GM19035 (cell line): ENCODE measurements at regions not wholly inside any gene's neighbourhood (a gene's known extent, or its start where the extent isn't known, plus 50 kb on each side); places are given as distances from the start of the nearest gene placed in this dataset.
"Not testable (repeated sequence)": the region's sequence is repeated elsewhere in the genome, so short reads cannot be mapped to it uniquely, and the experiment has no call there.

Experiments used
- ATAC-seq: cut with Tn5 transposase; IDR thresholded peaks from one replicate; pipeline ENCODE4 v1.9.1; 2021; ENCODE audit not compliant: unreplicated experiment

DNA sequence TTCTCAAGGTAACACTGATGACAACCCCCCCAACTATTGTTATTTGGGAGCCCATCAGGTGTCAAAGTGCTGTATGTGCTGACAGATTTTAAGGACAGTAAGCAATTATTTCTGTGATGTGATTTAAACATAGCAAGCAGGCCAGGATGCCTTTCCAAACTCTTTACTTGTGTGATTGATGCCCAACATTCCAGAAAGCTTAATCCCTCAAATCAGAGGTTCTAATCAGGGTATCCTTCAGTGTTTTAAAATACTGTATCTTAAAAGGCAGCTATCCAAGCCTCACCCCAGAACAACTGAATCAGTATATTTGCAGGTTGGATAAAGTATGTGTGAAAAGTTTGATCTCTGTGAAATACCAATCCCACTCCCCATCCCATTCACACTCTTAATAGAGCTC, 119.7 kb downstream of the GASK1B start:
- ATAC-seq = no peak

DNA sequence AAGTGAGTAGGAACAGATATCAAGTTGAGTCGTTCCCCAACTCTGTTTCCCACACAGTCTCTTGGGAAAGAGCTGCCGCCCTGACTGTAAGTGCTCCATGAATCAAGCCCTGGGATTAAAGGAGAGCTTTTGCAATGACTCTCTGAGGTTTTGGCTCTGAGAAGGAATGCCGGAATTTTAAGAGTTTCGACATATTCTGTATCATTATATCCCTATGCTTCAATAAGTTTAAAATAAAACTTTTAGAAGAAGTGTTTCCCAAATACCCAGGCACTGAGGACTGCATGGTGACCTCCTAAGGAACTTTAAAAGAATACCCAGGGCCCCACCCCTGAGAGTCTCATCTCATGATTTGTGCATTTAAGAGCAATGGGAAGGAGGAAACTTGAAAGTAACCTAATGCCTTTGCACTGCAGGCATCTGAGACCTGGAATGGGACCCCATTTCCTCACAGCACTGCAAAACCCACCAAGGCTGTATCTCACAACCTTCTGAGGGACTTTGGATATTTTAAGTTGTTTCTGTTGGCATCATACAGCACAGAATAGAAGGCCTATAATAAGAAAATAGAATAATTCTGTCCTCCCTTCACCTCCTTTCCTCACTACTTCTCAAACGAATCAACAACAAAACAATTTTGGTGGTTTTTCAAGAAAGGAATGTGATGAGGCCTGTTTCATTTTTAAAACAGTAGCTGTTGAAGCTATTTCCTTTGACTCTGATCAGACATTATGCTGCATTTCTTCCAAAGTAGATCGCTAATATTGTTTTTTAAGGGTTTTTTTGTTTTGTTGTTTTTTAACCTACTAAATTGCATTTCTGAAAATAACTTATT, 121.2 kb downstream of the GASK1B start:
- no peak for ATAC-seq

DNA sequence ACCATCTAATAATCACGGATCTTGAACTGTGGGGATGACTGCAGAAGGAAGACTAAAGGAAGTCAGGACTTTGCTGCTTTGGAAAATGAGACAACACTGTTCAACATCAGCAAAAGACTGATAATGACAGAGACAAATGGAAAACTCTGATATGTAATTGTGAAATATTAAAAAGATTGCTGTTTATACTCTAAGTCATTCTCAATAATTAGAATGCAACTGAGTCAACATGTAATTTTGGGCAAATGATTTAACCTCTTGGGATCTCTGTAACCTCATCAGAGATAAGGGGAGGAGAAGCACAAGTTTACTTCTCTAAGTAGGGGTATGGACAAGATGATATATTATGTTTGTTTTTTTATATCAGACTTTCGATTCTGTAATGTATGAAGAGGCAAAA, 121.9 kb downstream of the GASK1B start:
- ATAC-seq = no peak

GRCh38 chr4:158046345-158046744, 126.5 kb downstream of the GASK1B start:
- no peak for ATAC-seq

DNA sequence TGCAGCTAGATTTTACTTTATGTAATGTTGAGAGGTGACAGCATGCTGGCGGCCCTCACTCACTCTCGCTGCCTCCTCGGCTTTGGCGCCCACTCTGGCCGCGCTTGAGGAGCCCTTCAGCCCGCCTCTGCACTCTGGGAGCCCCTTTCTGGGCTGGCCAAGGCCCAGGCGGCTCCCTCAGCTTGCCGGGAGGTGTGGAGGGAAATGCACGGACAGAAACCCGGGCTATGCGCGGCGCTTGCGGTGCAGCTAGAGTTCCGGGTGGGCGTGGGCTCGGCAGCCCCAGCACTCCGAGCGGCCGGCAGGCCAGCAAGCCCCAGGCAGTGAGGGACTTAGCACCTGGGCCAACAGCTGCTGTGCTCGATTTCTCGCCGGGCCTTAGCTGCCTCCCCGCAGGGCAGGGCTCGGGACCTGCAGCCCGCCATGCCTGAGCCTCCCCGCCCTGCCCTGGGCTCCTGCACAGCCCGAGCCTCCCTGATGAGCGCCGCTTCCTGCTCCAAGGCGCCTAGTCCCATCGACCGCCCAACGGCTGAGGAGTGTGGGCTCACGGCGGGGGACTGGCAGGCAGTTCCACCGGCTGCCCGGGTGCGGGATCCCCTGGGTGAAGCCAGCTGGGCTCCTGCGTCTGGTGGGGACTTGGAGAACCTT, 128.7 kb downstream of the GASK1B start:
- ATAC-seq = no peak

DNA sequence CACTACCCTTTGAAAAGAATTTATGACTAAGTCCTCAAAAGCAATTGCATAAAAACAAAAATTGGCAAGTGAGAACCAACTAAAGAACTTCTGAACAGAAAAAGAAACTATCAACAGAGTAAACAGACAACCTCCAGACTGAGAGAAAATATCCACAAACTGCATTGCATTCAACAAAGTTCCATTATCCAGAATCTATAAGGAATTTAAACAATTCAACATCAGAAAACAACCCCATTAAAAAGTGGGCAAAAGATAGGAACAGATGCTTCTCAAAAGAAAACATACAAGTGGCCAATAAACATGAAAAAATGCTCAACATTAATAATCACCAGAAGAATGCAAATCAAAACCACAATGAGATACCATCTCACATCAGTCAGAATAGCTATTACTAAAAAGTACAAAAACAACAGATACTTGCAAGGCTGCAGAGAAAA, 130.2 kb downstream of the GASK1B start:
- ATAC-seq = no peak

GRCh38 chr4:158038718-158039117, 134.1 kb downstream of the GASK1B start:
- no peak for ATAC-seq

DNA sequence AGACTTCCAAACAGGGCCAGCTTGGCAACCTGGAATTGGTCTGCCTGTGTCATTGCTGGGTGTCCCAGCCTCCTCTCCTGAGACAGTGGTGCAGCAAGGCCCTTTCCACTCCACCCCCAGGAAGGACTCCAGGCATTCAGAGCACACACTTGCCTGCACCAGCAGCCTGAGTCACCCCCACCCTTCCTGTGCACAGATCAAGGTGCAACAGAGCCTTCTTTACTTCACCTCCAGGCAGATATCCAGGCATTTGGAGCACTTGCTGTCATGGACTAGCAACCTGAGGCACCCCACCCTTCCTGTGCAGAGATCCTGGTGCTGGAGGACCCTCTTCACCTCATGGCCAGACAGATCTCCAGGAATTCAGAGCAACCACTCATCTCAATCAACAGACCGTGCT, 135.8 kb downstream of the GASK1B start:
- ATAC-seq = no peak

DNA sequence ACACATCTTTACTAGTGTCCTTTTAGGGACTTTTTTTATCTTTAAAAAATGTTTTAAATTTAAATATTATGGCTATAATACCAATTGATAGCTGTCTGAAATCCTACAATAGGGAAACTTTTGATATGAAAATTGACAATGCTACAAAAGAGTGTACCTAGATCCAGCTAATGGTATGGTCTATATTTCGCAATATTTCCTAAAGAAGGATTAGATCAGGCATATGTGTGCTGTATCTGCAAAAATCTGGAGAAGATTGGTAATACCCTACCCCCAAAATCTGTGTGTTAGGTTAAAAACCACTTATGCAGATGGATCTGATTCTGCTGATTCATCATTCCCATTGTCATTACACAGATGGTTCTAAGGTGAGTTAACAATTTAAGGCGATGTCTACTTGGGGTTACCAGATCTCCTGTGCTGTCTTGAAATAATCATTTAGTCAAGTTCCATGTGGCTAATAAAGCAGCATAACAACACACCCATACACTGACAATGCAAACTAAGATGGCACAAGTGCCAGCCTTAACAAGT, 137.1 kb downstream of the GASK1B start:
- ATAC-seq = no peak

DNA sequence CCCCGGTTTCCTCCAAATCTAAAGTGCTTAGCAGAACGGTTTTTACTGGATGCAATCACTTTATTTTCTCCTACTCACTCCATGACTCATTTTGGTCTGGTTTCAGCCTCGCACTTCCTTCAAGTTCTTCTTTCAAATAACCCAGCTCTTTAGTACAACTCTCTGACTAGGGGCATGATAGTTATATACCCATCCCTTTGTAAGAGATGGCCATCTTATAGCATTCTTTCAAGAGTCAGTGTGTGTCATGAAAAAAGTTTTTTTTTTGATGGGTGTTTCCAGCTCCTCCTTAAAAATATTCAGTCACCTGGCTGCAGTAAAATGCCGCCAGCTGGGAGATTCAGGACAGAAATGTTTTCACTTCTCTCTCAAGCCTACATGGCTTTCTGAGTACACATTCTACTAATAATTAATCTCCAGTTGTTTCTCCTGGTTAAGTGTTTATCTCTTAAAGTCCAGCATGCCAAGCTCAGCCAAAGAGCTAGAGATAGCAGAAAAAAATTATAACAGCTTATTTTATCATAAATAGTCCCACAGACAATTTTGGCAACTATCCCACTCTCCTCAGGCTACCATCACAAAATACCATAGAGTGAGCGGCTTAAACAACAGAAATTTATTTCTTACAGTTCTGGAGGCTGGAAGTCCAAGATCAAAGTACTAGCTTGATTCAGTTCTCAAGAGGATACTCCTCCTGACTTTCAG, 139.3 kb downstream of the GASK1B start:
- no peak for ATAC-seq

DNA sequence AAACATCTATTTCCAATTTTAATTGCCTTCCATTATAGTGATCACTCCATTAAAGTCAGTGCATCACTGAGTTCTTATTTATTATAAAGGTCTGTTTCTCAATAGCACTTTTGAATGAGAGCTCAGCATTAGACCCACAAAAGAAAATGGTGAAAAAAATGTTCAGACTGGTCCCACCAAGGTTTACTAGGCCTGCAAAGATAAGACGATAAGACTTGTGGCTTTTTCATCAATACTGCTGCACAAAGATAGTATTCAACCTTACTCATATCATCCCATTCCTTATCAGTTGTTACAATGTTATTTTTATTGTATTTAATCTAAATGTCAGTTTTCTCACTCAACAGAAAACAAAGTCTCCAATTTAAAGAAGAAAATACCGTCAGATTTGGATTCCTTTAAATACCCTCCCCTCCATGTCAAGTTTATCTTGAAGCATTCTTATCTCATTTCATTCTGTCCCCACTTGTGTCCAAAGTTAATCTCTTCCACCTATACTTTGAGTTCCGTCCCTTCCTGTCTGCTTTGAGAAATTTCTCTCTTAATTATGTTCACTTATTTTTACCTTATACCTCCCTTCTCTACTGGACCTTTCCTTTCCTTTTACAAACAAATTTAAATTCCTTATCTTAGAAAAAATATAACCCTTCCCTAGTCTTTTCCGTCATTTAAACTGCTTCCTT, 140.0 kb downstream of the GASK1B start:
- ATAC-seq = no peak

DNA sequence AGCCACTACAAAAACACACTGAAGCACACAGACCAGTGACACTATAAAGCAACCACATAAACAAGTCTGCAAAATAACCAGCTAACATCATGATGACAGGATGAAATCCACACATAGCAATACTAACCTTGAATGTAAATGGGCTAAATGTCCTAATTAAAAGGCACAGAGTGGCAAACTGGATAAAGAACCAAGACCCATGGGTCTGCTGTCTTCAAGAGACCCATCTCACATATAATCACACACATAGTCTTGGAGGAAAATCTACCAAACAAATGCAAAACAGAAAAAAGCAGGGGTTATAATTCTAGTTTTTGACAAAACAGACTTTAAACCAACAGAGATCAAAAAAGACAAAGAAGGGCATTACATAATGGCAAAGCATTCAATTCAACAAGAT, 144.4 kb downstream of the GASK1B start:
- ATAC-seq = not testable (repeated sequence)

GRCh38 chr4:158025131-158025530, 147.7 kb downstream of the GASK1B start:
- ATAC-seq = no peak

GRCh38 chr4:158020734-158021346, 152.0 kb downstream of the GASK1B start:
- ATAC-seq = no peak

- ATAC-seq = no peak
Measured at GRCh38 chr4:158020176-158020575, 152.6 kb downstream of the GASK1B start.

DNA sequence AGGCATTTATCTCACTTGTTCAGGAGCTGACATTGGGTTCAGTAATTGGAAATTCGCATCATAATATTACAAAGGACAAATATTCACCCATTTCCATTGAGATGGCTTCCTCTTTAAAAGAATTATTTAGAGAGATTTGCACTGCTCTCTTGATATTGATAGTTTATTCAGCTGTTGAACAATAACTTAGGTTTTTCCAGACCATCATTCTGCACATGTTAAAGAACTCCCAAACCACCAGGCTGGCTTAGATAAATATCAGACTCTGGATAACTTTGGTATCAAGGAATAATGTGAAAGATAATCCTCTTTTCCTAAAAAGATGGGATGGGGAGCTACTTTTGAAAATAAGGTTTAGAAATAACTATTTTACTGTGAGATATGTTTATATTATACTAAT, 154.0 kb downstream of the GASK1B start:
- no peak for ATAC-seq

DNA sequence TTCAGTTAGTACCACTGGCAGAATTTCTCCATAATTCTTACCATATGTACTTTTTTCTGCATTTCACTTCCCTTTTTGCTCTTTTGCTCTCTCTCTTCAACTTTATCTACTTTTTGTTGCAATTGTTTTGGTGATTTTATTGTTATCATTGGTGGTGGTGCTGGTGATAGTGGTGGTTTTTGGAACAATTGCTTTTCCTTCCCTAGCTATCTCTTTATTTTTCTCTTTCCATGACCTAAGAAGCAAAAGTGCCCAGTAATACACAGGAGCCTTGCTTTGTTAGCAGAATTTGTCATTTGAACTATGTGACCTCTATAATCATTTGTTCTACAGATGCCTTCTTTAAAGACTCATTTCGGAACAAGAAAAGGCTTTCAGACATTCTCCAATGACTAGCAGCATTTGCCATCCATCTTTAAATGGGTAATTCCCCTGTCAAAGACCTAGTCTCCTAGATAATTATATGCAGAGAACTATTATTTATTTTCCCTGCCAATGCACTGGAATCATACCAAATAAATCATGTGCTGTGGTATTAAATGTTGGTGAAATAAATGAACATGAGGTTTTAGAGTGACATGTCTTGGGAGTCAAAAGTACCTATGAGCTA, 154.5 kb downstream of the GASK1B start:
- no peak for ATAC-seq

DNA sequence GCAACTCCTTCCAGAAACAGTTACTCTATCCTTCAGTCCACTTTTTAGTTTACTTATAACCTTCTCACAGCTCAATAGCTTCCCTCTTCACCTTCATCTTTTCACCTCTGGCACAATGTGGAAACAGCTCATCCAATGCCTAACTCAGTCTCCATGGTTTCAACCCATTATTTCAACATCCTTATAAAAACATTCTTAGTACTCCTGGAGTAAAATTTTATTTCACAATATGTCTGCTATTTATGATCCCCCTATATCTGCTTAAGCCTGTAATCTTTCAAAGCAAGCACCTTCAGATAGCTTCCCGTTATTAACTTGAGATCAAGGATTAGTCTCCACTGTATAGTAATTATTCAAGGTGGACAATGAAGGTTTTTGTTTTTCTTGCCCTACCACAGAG, 156.3 kb downstream of the GASK1B start:
- ATAC-seq = no peak

GRCh38 chr4:158015241-158015640, 157.6 kb downstream of the GASK1B start:
- ATAC-seq = no peak

GRCh38 chr4:158013858-158014257, 159.0 kb downstream of the GASK1B start:
- no peak for ATAC-seq
